ENCODE measurements at regions not wholly inside any gene's neighbourhood (a gene's known extent, or its start where the extent isn't known, plus 50 kb on each side); places are given as distances from the start of the nearest gene placed in this dataset.
A peak's percentile ranks its signal among the peaks of the same experiment; 100 is the strongest.

- no peak overlapping the region for H3K4me3 ChIP-seq (ENCODE audit: low read length)
- DNase-seq (ENCODE audit: low read depth): peak; percentile 75
- TF ChIP-seq CTCF (conservative IDR thresholded peaks at IDR 0.05; ENCODE audit: low read depth, low read length): no peak
Observed at GRCh38 chr15:92523176-92523575, 129.5 kb downstream of the ST8SIA2 start.

- H3K4me3 ChIP-seq (ENCODE audit: low read length): no peak overlapping the region
- peak; percentile 51 for DNase-seq (ENCODE audit: low read depth)
- TF ChIP-seq CTCF (conservative IDR thresholded peaks at IDR 0.05; ENCODE audit: low read depth, low read length): peak; percentile 87
Observed at GRCh38 chr15:92521624-92522008, 127.9 kb downstream of the ST8SIA2 start.

GRCh38 chr15:92520914-92521623, 127.4 kb downstream of the ST8SIA2 start:
- H3K4me3 ChIP-seq (ENCODE audit: low read length): no peak overlapping the region
- no peak for TF ChIP-seq CTCF (conservative IDR thresholded peaks at IDR 0.05; ENCODE audit: low read depth, low read length)
- DNase-seq (ENCODE audit: low read depth): no peak

- DNase-seq (ENCODE audit: low read depth): no peak
- no peak for TF ChIP-seq CTCF (conservative IDR thresholded peaks at IDR 0.05; ENCODE audit: low read depth, low read length)
- no peak overlapping the region for H3K4me3 ChIP-seq (ENCODE audit: low read length)
Observed at GRCh38 chr15:92519709-92520108, 126.0 kb downstream of the ST8SIA2 start.

Measured in retinal pigment epithelial cell (primary cell).